BJ (cell line): ENCODE measurements at regions not wholly inside any gene's neighbourhood (a gene's known extent, or its start where the extent isn't known, plus 50 kb on each side); places are given as distances from the start of the nearest gene placed in this dataset.

Experiments used
- CTCF ChIA-PET: fragments of 350-600 bp; formaldehyde crosslinking; extraction: SDS; loops from one replicate; lab custom pipeline; 2021; ENCODE audit warnings: antibody characterized with exemption, inconsistent platforms; lab: Yijun Ruan, JAX
- POLR2A ChIA-PET: fragments of 300-600 bp; sonication (Branson Sonifier 250); formaldehyde crosslinking; extraction: SDS; loops from one replicate; lab custom pipeline; 2021; ENCODE audit warnings: antibody characterized with exemption; lab: Charles Lee
- DNase-seq: peaks from one replicate; pipeline ENCODE4 v3.0.0-alpha.2; 2011; ENCODE audit warnings: low read depth
- H3K27me3 ChIP-seq: 2 replicates; pipeline ENCODE4 v1.6.0; 2011; ENCODE audit warnings: low read length; ENCODE audit not compliant: control insufficient read depth, insufficient read depth
- H3K36me3 ChIP-seq: 2 replicates; pipeline ENCODE4 v1.5.1; 2011; ENCODE audit warnings: low read length; ENCODE audit not compliant: control insufficient read depth, insufficient read depth
- H3K4me3 ChIP-seq: 2 replicates; pipeline ENCODE4 v1.5.1; 2011; ENCODE audit warnings: low read depth, mild to moderate bottlenecking, control low read depth, low read length
- TF ChIP-seq, protein P1 (sequence below): IDR thresholded peaks from 2 replicates; pipeline ENCODE4 v1.5.1; 2011; ENCODE audit warnings: low read depth, mild to moderate bottlenecking, control low read depth, inconsistent platforms, low read length, moderate library complexity; ENCODE audit not compliant: insufficient read depth

- DNase-seq, result no peak
- POLR2A ChIA-PET, result no interaction called here
- TF ChIP-seq, protein P1, sequence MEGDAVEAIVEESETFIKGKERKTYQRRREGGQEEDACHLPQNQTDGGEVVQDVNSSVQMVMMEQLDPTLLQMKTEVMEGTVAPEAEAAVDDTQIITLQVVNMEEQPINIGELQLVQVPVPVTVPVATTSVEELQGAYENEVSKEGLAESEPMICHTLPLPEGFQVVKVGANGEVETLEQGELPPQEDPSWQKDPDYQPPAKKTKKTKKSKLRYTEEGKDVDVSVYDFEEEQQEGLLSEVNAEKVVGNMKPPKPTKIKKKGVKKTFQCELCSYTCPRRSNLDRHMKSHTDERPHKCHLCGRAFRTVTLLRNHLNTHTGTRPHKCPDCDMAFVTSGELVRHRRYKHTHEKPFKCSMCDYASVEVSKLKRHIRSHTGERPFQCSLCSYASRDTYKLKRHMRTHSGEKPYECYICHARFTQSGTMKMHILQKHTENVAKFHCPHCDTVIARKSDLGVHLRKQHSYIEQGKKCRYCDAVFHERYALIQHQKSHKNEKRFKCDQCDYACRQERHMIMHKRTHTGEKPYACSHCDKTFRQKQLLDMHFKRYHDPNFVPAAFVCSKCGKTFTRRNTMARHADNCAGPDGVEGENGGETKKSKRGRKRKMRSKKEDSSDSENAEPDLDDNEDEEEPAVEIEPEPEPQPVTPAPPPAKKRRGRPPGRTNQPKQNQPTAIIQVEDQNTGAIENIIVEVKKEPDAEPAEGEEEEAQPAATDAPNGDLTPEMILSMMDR, result no peak
- Histone ChIP-seq H3K4me3 (no peak overlapping the region), H3K27me3 (no peaks in the 10 kb centered on the region), H3K36me3 (no peaks in the 10 kb centered on the region)
- CTCF ChIA-PET, result no interaction called here
These were observed 225.3 kb downstream of the SPRY2 start for GRCh38 chr13:80115616-80116015.

GRCh38 chr13:80113714-80114454 is 227.0 kb downstream of the SPRY2 start:
- CTCF ChIA-PET, result no interaction called here
- H3K36me3 ChIP-seq, result no peaks in the 10 kb centered on the region
- no peaks in the 10 kb centered on the region for H3K27me3 ChIP-seq
- DNase-seq, result no peak
- POLR2A ChIA-PET, result no interaction called here
- no peak overlapping the region for H3K4me3 ChIP-seq
- TF ChIP-seq, protein P1, result no peak

- TF ChIP-seq, protein P1, result no peak
- no peak for DNase-seq
- no peak overlapping the region for H3K4me3 ChIP-seq
- ChIA-PET CTCF (no interaction called here), POLR2A (interaction anchor here (0.5 kb wide), 1 partner anchor 9 kb away, joined by 5 read pairs; no protein-coding TSS in a partner anchor)
- H3K27me3 ChIP-seq, result no peaks in the 10 kb centered on the region
- H3K36me3 ChIP-seq, result no peaks in the 10 kb centered on the region
These were observed 231.6 kb downstream of the SPRY2 start for GRCh38 chr13:80109303-80109702.

DNA sequence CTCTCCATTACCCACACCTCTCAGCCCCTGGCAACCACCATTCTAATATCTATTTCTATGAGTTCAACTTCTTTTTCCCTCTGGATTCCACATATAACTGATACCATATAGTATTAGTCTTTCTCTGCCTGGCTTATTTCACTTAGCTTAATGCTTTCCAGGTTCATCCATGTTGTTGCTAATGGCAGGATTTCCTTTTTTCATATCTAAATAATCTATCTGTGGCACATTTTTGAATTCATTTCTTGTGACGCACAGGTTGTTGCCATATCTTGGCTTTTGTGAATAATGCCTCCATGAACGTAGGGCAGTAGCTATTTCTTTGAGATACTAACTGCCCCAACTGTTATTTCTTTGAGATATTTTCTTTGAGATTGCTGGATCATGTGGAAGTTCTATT is 235.6 kb downstream of the SPRY2 start:
- Histone ChIP-seq H3K4me3 (no peak overlapping the region), H3K36me3 (no peaks in the 10 kb centered on the region), H3K27me3 (no peaks in the 10 kb centered on the region)
- POLR2A ChIA-PET, result no interaction called here
- CTCF ChIA-PET, result no interaction called here
- DNase-seq, result no peak
- TF ChIP-seq, protein P1, result no peak

- TF ChIP-seq, protein P1, result no peak
These were observed 239.9 kb downstream of the SPRY2 start for GRCh38 chr13:80101040-80101439.

More at GRCh38 chr13:80101040-80101439, 239.9 kb downstream of the SPRY2 start:
- CTCF ChIA-PET, result no interaction called here
- Histone ChIP-seq H3K4me3 (no peak overlapping the region), H3K27me3 (no peaks in the 10 kb centered on the region), H3K36me3 (no peaks in the 10 kb centered on the region)
- DNase-seq, result no peak
- POLR2A ChIA-PET, result interaction anchor here (0.5 to 1.0 kb wide), 2 partner anchors 17 to 181 kb away, joined by 3 to 4 read pairs; no protein-coding TSS in a partner anchor
